SIG-M5 treated with dmso at 0.1 percent for 504 hours (cell line): ENCODE measurements at regions not wholly inside any gene's neighbourhood (a gene's known extent, or its start where the extent isn't known, plus 50 kb on each side); places are given as distances from the start of the nearest gene placed in this dataset.
"Not testable (repeated sequence)": the region's sequence is repeated elsewhere in the genome, so short reads cannot be mapped to it uniquely, and the experiment has no call there.

Source experiments
- DNase-seq: peaks from one replicate; lab custom pipeline; 2025; ENCODE audit not compliant: unreplicated experiment; lab: John Stamatoyannopoulos, UW

- no peak for DNase-seq
These were observed 183.9 kb downstream of the ETNK1 start for GRCh38 chr12:22808860-22809259.

- DNase-seq = no peak
These were observed 185.1 kb downstream of the ETNK1 start for GRCh38 chr12:22810036-22810435.

GRCh38 chr12:22812531-22812930 is 187.6 kb downstream of the ETNK1 start:
- DNase-seq = no peak

- no peak for DNase-seq
These were observed 197.0 kb downstream of the ETNK1 start for GRCh38 chr12:22821985-22822384.

GRCh38 chr12:22826026-22826425 is 201.1 kb downstream of the ETNK1 start:
- no peak for DNase-seq

GRCh38 chr12:22826446-22826981 is 201.5 kb downstream of the ETNK1 start:
- not testable (repeated sequence) for DNase-seq

GRCh38 chr12:22828066-22828465 is 203.1 kb downstream of the ETNK1 start:
- DNase-seq = peak; percentile 3

GRCh38 chr12:22835431-22835830 is 210.5 kb downstream of the ETNK1 start:
- no peak for DNase-seq

GRCh38 chr12:22850185-22850584 is 225.2 kb downstream of the ETNK1 start:
- DNase-seq = no peak

- DNase-seq = no peak
These were observed 226.6 kb downstream of the ETNK1 start for GRCh38 chr12:22851532-22851931.

- no peak for DNase-seq
These were observed 230.5 kb downstream of the ETNK1 start for GRCh38 chr12:22855456-22855855.

GRCh38 chr12:22856178-22856577 is 231.2 kb downstream of the ETNK1 start:
- DNase-seq = peak; percentile 40

- no peak for DNase-seq
These were observed 234.0 kb downstream of the ETNK1 start for GRCh38 chr12:22858849-22859570.

GRCh38 chr12:22860926-22861325 is 236.0 kb downstream of the ETNK1 start:
- no peak for DNase-seq

GRCh38 chr12:22865822-22866221 is 240.9 kb downstream of the ETNK1 start:
- no peak for DNase-seq

GRCh38 chr12:22866406-22866805 is 241.4 kb downstream of the ETNK1 start:
- no peak for DNase-seq

GRCh38 chr12:22874151-22874550 is 249.2 kb downstream of the ETNK1 start:
- no peak for DNase-seq

- DNase-seq = no peak
These were observed 251.3 kb downstream of the ETNK1 start for GRCh38 chr12:22876262-22876661.

GRCh38 chr12:22879203-22879602 is 254.2 kb downstream of the ETNK1 start:
- no peak for DNase-seq

- DNase-seq = no peak
These were observed 255.4 kb downstream of the ETNK1 start for GRCh38 chr12:22880331-22880730.

- no peak for DNase-seq
These were observed 255.8 kb downstream of the ETNK1 start for GRCh38 chr12:22880807-22881206.

- no peak for DNase-seq
These were observed 257.0 kb downstream of the ETNK1 start for GRCh38 chr12:22881878-22882385.

GRCh38 chr12:22882559-22882958 is 257.6 kb downstream of the ETNK1 start:
- DNase-seq = no peak
